ENCODE measurements at regions not wholly inside any gene's neighbourhood (a gene's known extent, or its start where the extent isn't known, plus 50 kb on each side); places are given as distances from the start of the nearest gene placed in this dataset.

GRCh38 chr1:96387785-96388184, 333.8 kb upstream of the PTBP2 start:
- Histone ChIP-seq H3K9me1 (ENCODE audit: control insufficient read depth, insufficient read depth, low read length) (no peaks in the 10 kb centered on the region), H2AFZ (ENCODE audit: low read depth, low read length) (no peak overlapping the region), H4K20me1 (replicated peaks; ENCODE audit: control insufficient read depth, insufficient read depth, low read length) (no peaks in the 10 kb centered on the region), H3K79me2 (ENCODE audit: control insufficient read depth, insufficient read depth, low read length) (no peaks in the 10 kb centered on the region), H3K36me3 (ENCODE audit: control insufficient read depth, insufficient read depth, low read length) (no peaks in the 10 kb centered on the region), H3K4me1 (replicated peaks in 1 of 2; ENCODE audit: control insufficient read depth in 2 of 2, insufficient read depth in 2 of 2, low read length in 2 of 2) (no peaks in the 10 kb centered on the region), H3K27me3 (ENCODE audit: control insufficient read depth in 2 of 2, insufficient read depth in 2 of 2, low read length in 2 of 2) (no peaks in the 10 kb centered on the region), H3K9me3 (replicated peaks; ENCODE audit: control insufficient read depth, insufficient read depth, low read depth, low read length) (0 out of 2 replicates have a peak, but pooled peaks cover 1% of the 10 kb centered on the region), H3K27ac (ENCODE audit: extremely low read depth, low read depth, low read length) (no peak overlapping the region), H3K4me2 (ENCODE audit: insufficient read depth, low read length) (no peak overlapping the region), H3K9ac (ENCODE audit: insufficient read depth in 1 of 2, low read depth in 2 of 2, low read length in 2 of 2) (no peak overlapping the region), H3K4me3 (no peak overlapping the region)
- 0% methylated on average over 3 of the region's 3 CpGs for WGBS (ENCODE audit: insufficient coverage, low coverage, missing lambda C conversion rate)
- ChIA-PET CTCF (ENCODE audit: low intra/inter-chr PET ratio) (no interaction called here), POLR2A (no interaction called here)
- TF ChIP-seq E2F5 (CRISPR knock-in tag; IDR thresholded peaks at IDR 0.05) (no peak), ARID3B (CRISPR knock-in tag; IDR thresholded peaks at IDR 0.05; ENCODE audit: borderline replicate concordance) (no peak), ZNF282 (CRISPR knock-in tag; IDR thresholded peaks at IDR 0.05) (no peak), KLF13 (tag; IDR thresholded peaks at IDR 0.05; ENCODE audit: borderline replicate concordance, low read depth) (no peak), NCOA1 (IDR thresholded peaks at IDR 0.05; ENCODE audit: low read depth) (no peak), TCFL5 (CRISPR knock-in tag; conservative IDR thresholded peaks at IDR 0.05) (no peak), MECOM (CRISPR knock-in tag; IDR thresholded peaks at IDR 0.05) (no peak), ARHGAP35 (IDR thresholded peaks at IDR 0.05; ENCODE audit: partially characterized antibody) (no peak), IRF2 (CRISPR knock-in tag; IDR thresholded peaks at IDR 0.05) (no peak)
- FAIRE-seq = no peak
- no peak for ATAC-seq
- intact Hi-C loops (cut with micrococcal nuclease) (no loop called here), in situ Hi-C loops (cut with MboI) (no loop called here)
- no peak for DNase-seq (ENCODE audit: extremely low read depth in 1 of 4, low spot score in 3 of 4)
- BruUV-seq (replicated peaks) = no TSS peak
